ENCODE measurements at regions not wholly inside any gene's neighbourhood (a gene's known extent, or its start where the extent isn't known, plus 50 kb on each side); places are given as distances from the start of the nearest gene placed in this dataset.

DNA sequence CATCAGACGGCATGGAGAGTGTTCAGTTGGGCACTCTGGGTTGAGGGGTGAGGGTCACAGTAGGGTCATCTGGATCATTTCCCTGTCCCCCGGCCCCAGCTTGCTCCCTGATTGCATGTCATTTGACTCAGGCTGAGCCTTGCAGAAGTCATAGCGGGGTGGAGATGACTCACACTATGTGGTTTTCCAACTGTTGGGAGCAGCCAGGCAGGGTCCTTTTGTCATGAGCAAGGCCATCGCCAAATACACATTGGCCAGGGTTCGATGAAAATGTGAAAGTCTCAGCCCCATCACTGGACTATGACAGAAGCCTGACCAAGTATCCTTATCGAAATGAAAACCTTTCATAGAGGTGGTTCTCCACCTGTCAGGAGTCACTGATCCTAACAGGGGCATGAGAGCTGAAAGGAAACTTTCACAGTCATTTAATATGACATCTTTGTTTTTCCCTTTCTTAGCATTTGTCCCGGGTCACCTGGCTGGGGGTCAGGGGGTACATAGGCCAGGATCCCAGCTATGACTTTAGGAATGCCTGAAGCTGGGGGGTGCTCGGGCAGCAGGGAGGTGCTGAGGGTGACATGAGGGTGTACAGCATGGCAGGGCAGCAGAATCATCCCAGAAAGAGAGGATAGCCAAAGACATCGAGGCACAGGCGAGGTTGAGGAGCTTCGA lies 70.2 kb upstream of the CD93 start (continued):
- TF ChIP-seq, protein P1, sequence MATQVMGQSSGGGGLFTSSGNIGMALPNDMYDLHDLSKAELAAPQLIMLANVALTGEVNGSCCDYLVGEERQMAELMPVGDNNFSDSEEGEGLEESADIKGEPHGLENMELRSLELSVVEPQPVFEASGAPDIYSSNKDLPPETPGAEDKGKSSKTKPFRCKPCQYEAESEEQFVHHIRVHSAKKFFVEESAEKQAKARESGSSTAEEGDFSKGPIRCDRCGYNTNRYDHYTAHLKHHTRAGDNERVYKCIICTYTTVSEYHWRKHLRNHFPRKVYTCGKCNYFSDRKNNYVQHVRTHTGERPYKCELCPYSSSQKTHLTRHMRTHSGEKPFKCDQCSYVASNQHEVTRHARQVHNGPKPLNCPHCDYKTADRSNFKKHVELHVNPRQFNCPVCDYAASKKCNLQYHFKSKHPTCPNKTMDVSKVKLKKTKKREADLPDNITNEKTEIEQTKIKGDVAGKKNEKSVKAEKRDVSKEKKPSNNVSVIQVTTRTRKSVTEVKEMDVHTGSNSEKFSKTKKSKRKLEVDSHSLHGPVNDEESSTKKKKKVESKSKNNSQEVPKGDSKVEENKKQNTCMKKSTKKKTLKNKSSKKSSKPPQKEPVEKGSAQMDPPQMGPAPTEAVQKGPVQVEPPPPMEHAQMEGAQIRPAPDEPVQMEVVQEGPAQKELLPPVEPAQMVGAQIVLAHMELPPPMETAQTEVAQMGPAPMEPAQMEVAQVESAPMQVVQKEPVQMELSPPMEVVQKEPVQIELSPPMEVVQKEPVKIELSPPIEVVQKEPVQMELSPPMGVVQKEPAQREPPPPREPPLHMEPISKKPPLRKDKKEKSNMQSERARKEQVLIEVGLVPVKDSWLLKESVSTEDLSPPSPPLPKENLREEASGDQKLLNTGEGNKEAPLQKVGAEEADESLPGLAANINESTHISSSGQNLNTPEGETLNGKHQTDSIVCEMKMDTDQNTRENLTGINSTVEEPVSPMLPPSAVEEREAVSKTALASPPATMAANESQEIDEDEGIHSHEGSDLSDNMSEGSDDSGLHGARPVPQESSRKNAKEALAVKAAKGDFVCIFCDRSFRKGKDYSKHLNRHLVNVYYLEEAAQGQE (IDR thresholded peaks at IDR 0.05; ENCODE audit: borderline replicate concordance) = no peak
- TF ChIP-seq, protein P1 (CRISPR knock-in tag; IDR thresholded peaks at IDR 0.05; ENCODE audit: low read depth) = no peak
- peak in 1 of 2 experiments; percentile 8; a peak in 1 of 4 replicates for TF ChIP-seq HDAC1 (IDR thresholded peaks at IDR 0.05)
- TF ChIP-seq, protein P2, sequence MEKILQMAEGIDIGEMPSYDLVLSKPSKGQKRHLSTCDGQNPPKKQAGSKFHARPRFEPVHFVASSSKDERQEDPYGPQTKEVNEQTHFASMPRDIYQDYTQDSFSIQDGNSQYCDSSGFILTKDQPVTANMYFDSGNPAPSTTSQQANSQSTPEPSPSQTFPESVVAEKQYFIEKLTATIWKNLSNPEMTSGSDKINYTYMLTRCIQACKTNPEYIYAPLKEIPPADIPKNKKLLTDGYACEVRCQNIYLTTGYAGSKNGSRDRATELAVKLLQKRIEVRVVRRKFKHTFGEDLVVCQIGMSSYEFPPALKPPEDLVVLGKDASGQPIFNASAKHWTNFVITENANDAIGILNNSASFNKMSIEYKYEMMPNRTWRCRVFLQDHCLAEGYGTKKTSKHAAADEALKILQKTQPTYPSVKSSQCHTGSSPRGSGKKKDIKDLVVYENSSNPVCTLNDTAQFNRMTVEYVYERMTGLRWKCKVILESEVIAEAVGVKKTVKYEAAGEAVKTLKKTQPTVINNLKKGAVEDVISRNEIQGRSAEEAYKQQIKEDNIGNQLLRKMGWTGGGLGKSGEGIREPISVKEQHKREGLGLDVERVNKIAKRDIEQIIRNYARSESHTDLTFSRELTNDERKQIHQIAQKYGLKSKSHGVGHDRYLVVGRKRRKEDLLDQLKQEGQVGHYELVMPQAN (IDR thresholded peaks at IDR 0.05; ENCODE audit: borderline replicate concordance) = no peak
- no peak for TF ChIP-seq IRF2 (CRISPR knock-in tag; IDR thresholded peaks at IDR 0.05)
- TF ChIP-seq, protein P3, sequence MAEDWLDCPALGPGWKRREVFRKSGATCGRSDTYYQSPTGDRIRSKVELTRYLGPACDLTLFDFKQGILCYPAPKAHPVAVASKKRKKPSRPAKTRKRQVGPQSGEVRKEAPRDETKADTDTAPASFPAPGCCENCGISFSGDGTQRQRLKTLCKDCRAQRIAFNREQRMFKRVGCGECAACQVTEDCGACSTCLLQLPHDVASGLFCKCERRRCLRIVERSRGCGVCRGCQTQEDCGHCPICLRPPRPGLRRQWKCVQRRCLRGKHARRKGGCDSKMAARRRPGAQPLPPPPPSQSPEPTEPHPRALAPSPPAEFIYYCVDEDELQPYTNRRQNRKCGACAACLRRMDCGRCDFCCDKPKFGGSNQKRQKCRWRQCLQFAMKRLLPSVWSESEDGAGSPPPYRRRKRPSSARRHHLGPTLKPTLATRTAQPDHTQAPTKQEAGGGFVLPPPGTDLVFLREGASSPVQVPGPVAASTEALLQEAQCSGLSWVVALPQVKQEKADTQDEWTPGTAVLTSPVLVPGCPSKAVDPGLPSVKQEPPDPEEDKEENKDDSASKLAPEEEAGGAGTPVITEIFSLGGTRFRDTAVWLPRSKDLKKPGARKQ (CRISPR knock-in tag; IDR thresholded peaks at IDR 0.05) = no peak
- peak; percentile 51 for TF ChIP-seq FOS (IDR thresholded peaks at IDR 0.05; ENCODE audit: extremely low read depth, insufficient read length)
- TF ChIP-seq SIN3B (IDR thresholded peaks at IDR 0.05; ENCODE audit: low read depth) = no peak
- TF ChIP-seq NFYB (IDR thresholded peaks at IDR 0.05; ENCODE audit: extremely low read depth, insufficient read length) = no peak
- TF ChIP-seq CHD4 (IDR thresholded peaks at IDR 0.05; ENCODE audit: insufficient read depth, insufficient replicate concordance, low read depth, low read length, poor library complexity, severe bottlenecking) = no peak
- TF ChIP-seq, protein P4, sequence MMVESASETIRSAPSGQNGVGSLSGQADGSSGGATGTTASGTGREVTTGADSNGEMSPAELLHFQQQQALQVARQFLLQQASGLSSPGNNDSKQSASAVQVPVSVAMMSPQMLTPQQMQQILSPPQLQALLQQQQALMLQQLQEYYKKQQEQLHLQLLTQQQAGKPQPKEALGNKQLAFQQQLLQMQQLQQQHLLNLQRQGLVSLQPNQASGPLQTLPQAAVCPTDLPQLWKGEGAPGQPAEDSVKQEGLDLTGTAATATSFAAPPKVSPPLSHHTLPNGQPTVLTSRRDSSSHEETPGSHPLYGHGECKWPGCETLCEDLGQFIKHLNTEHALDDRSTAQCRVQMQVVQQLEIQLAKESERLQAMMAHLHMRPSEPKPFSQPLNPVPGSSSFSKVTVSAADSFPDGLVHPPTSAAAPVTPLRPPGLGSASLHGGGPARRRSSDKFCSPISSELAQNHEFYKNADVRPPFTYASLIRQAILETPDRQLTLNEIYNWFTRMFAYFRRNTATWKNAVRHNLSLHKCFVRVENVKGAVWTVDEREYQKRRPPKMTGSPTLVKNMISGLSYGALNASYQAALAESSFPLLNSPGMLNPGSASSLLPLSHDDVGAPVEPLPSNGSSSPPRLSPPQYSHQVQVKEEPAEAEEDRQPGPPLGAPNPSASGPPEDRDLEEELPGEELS (CRISPR knock-in tag; IDR thresholded peaks at IDR 0.05; ENCODE audit: borderline replicate concordance) = no peak
- peak; percentile 78; the same call in 1 of the 2 replicates for TF ChIP-seq PYGO2 (tag; IDR thresholded peaks at IDR 0.05)
